Type B pancreatic cell (in vitro differentiated cells): ENCODE measurements at regions not wholly inside any gene's neighbourhood (a gene's known extent, or its start where the extent isn't known, plus 50 kb on each side); places are given as distances from the start of the nearest gene placed in this dataset.

ENCODE experiments used
- DNase-seq: peaks from one replicate; pipeline ENCODE4 v3.0.0; 2021; ENCODE audit warnings: mixed read lengths; ENCODE audit not compliant: unreplicated experiment; ENCODE audit errors: extremely low spot score
- H3K27ac Mint-ChIP-seq: 2 replicates; pipeline ENCODE4 v1.8.0; 2021; ENCODE audit warnings: mild to moderate bottlenecking, mixed read lengths
- H3K27me3 Mint-ChIP-seq: 2 replicates; pipeline ENCODE4 v1.8.0; 2021; ENCODE audit warnings: mixed read lengths
- H3K36me3 Mint-ChIP-seq: 2 replicates; pipeline ENCODE4 v1.8.0; 2021; ENCODE audit warnings: mixed read lengths
- H3K4me1 Mint-ChIP-seq: one replicate; pipeline ENCODE4 v1.8.0; 2021; ENCODE audit warnings: mixed read lengths; ENCODE audit not compliant: unreplicated experiment
- H3K4me3 Mint-ChIP-seq: 2 replicates; pipeline ENCODE4 v1.8.0; 2021; ENCODE audit warnings: mild to moderate bottlenecking, mixed read lengths
- H3K9me3 Mint-ChIP-seq: 2 replicates; pipeline ENCODE4 v1.8.0; 2021; ENCODE audit warnings: mixed read lengths
- TF ChIP-seq, protein P1 (sequence below): fragments of 200-600 bp; sonication (generic); conservative IDR thresholded peaks from 2 replicates; pipeline ENCODE4 v1.5.0; 2021; ENCODE audit warnings: antibody characterized with exemption, mild to moderate bottlenecking

DNA sequence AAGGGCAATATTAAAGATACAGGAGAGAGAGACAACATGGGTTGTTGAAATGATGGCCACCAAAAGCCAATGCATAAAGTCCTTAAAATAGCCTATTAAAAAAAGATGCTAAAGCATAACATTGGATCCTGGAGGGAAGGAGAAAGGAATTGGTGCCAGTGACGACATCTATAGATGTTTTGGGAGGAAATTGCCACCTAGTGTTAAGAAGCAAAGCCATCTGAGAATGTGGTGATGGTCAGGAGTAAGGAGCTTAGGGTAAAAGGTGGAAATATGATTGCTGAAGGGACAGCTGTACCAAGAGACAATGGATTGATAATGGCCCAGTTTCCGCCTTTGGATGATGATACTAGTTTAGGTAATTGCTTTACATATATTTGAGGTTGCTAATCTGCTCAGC is 85.1 kb downstream of the TMEM30B start:
- TF ChIP-seq, protein P1, sequence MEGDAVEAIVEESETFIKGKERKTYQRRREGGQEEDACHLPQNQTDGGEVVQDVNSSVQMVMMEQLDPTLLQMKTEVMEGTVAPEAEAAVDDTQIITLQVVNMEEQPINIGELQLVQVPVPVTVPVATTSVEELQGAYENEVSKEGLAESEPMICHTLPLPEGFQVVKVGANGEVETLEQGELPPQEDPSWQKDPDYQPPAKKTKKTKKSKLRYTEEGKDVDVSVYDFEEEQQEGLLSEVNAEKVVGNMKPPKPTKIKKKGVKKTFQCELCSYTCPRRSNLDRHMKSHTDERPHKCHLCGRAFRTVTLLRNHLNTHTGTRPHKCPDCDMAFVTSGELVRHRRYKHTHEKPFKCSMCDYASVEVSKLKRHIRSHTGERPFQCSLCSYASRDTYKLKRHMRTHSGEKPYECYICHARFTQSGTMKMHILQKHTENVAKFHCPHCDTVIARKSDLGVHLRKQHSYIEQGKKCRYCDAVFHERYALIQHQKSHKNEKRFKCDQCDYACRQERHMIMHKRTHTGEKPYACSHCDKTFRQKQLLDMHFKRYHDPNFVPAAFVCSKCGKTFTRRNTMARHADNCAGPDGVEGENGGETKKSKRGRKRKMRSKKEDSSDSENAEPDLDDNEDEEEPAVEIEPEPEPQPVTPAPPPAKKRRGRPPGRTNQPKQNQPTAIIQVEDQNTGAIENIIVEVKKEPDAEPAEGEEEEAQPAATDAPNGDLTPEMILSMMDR: no peak
- peaks cover 17% of the 10 kb centered on the region for H3K4me1 Mint-ChIP-seq

DNA sequence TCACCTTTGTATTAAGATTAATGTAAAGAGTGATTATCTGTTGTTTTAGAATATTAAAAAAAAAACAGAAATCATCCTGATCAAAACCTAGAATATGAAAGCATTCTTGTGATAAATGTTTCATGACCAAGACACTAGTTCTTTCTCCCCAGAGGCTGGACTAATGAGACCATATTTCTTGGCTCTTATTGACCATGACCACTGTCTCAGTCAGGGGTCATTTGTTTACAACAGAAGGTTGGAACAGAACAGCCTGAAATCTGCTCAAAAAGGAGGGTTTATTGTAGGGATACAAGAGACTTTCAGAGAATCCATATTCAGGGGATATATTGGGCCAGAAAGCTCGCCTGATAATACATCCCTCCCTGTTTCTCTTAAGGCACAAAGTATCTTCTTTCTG is 87.7 kb downstream of the TMEM30B start:
- Mint-ChIP-seq H3K4me1 (peaks cover 35% of the 10 kb centered on the region), H3K4me3 (no peak overlapping the region), H3K9me3 (peaks cover 6% of the 10 kb centered on the region)

More for the DNA sequence above, 85.1 kb downstream of the TMEM30B start:
- H3K36me3 Mint-ChIP-seq: no peaks in the 10 kb centered on the region
- H3K27me3 Mint-ChIP-seq: no peaks in the 10 kb centered on the region
- no peak overlapping the region for H3K4me3 Mint-ChIP-seq
- peaks cover 6% of the 10 kb centered on the region for H3K9me3 Mint-ChIP-seq
- DNase-seq: no peak
- no peak overlapping the region for H3K27ac Mint-ChIP-seq

GRCh38 chr14:61192989-61193388 is 88.1 kb downstream of the TMEM30B start:
- no peak for DNase-seq
- TF ChIP-seq, protein P1: no peak
- H3K4me1 Mint-ChIP-seq: peaks cover 35% of the 10 kb centered on the region
- H3K4me3 Mint-ChIP-seq: no peak overlapping the region
- peaks cover 11% of the 10 kb centered on the region for H3K27me3 Mint-ChIP-seq
- no peaks in the 10 kb centered on the region for H3K36me3 Mint-ChIP-seq
- no peak overlapping the region for H3K27ac Mint-ChIP-seq
- peaks cover 6% of the 10 kb centered on the region for H3K9me3 Mint-ChIP-seq

More for the DNA sequence above, 87.7 kb downstream of the TMEM30B start:
- DNase-seq: no peak
- H3K27ac Mint-ChIP-seq: no peak overlapping the region
- peaks cover 11% of the 10 kb centered on the region for H3K27me3 Mint-ChIP-seq
- TF ChIP-seq, protein P1: no peak
- H3K36me3 Mint-ChIP-seq: no peaks in the 10 kb centered on the region

DNA sequence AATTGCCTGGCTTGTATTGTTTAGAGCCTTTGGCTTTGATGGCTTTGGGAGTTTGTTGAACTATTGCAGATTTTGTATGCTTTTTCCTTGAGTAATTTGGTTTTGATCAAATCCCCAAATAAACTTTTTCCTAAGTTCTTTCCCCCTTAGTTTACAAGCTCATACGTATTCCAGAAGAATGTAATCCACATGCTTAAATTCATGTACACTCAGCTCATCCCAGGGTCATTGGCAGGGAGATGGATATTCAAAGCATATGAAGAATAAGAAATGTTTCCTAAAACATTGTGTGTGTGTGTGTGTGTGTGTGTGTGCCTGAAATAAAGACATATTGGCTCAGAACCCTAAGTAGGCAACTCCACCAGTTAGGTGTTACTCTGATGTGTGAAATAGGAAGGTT is 89.4 kb downstream of the TMEM30B start:
- TF ChIP-seq, protein P1: no peak
- Mint-ChIP-seq H3K4me3 (no peak overlapping the region), H3K27me3 (peaks cover 11% of the 10 kb centered on the region)

GRCh38 chr14:61190341-61190740 is 90.8 kb downstream of the TMEM30B start:
- no peak for DNase-seq
- no peaks in the 10 kb centered on the region for H3K36me3 Mint-ChIP-seq
- H3K27ac Mint-ChIP-seq: no peak overlapping the region
- TF ChIP-seq, protein P1: no peak
- H3K27me3 Mint-ChIP-seq: peaks cover 11% of the 10 kb centered on the region
- H3K4me3 Mint-ChIP-seq: no peak overlapping the region
- H3K9me3 Mint-ChIP-seq: peaks cover 3% of the 10 kb centered on the region
- H3K4me1 Mint-ChIP-seq: peaks cover 45% of the 10 kb centered on the region

More for the DNA sequence above, 89.4 kb downstream of the TMEM30B start:
- peaks cover 37% of the 10 kb centered on the region for H3K4me1 Mint-ChIP-seq
- no peak for DNase-seq
- peaks cover 6% of the 10 kb centered on the region for H3K9me3 Mint-ChIP-seq
- no peaks in the 10 kb centered on the region for H3K36me3 Mint-ChIP-seq
- no peak overlapping the region for H3K27ac Mint-ChIP-seq
